ENCODE measurements at regions not wholly inside any gene's neighbourhood (a gene's known extent, or its start where the extent isn't known, plus 50 kb on each side); places are given as distances from the start of the nearest gene placed in this dataset.
"Not testable (repeated sequence)": the region's sequence is repeated elsewhere in the genome, so short reads cannot be mapped to it uniquely, and the experiment has no call there.

GRCh38 chr2:191499874-191500565 is 177.9 kb upstream of the NABP1 start:
- Mint-ChIP-seq H3K4me3 (no peak overlapping the region), H3K9me3 (no peaks in the 10 kb centered on the region), H3K4me1 (peaks cover 26% of the 10 kb centered on the region), H3K36me3 (ENCODE audit: low read depth) (no peaks in the 10 kb centered on the region), H3K27ac (peak overlapping the region in 2 of 3 experiments; percentile 28 to 76), H3K27me3 (ENCODE audit: low read depth) (no peaks in the 10 kb centered on the region)
- TF ChIP-seq, protein P1, sequence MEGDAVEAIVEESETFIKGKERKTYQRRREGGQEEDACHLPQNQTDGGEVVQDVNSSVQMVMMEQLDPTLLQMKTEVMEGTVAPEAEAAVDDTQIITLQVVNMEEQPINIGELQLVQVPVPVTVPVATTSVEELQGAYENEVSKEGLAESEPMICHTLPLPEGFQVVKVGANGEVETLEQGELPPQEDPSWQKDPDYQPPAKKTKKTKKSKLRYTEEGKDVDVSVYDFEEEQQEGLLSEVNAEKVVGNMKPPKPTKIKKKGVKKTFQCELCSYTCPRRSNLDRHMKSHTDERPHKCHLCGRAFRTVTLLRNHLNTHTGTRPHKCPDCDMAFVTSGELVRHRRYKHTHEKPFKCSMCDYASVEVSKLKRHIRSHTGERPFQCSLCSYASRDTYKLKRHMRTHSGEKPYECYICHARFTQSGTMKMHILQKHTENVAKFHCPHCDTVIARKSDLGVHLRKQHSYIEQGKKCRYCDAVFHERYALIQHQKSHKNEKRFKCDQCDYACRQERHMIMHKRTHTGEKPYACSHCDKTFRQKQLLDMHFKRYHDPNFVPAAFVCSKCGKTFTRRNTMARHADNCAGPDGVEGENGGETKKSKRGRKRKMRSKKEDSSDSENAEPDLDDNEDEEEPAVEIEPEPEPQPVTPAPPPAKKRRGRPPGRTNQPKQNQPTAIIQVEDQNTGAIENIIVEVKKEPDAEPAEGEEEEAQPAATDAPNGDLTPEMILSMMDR (IDR thresholded peaks at IDR 0.05; ENCODE audit: unreplicated experiment in 3 of 3), result no peak

DNA sequence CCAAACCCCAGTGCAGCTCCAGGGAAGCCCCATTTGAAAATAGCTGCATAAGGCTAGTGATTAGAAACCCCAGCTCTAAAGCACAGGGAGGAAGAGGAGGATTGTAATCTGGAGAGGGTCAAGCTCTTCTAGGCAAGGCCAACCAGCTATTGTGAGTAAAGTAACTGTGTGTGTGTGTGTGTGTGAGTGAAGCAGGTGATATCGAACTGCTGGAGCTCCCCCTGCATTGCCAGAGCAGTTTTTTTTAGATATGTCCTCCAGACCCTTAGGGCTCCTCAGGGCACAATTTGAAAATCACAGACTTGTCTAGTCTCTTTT is 177.4 kb upstream of the NABP1 start:
- no peaks in the 10 kb centered on the region for H3K9me3 Mint-ChIP-seq
- H3K27me3 Mint-ChIP-seq (ENCODE audit: low read depth), result no peaks in the 10 kb centered on the region
- H3K27ac Mint-ChIP-seq, result peak overlapping the region in 2 of 3 experiments; percentile 28 to 76
- H3K36me3 Mint-ChIP-seq (ENCODE audit: low read depth), result no peaks in the 10 kb centered on the region
- no peak overlapping the region for H3K4me3 Mint-ChIP-seq
- TF ChIP-seq, protein P1 (IDR thresholded peaks at IDR 0.05; ENCODE audit: unreplicated experiment in 3 of 3), result no peak
- peaks cover 26% of the 10 kb centered on the region for H3K4me1 Mint-ChIP-seq

- Mint-ChIP-seq H3K9me3 (no peaks in the 10 kb centered on the region), H3K27me3 (ENCODE audit: low read depth) (no peaks in the 10 kb centered on the region), H3K4me3 (no peak overlapping the region), H3K27ac (peak overlapping the region; percentile 26 to 76 (median 64)), H3K36me3 (ENCODE audit: low read depth) (no peaks in the 10 kb centered on the region), H3K4me1 (peaks cover 26% of the 10 kb centered on the region)
- TF ChIP-seq, protein P1 (IDR thresholded peaks at IDR 0.05; ENCODE audit: unreplicated experiment in 3 of 3), result no peak
Observed at GRCh38 chr2:191500884-191501560, 176.9 kb upstream of the NABP1 start.

- Mint-ChIP-seq H3K4me3 (peak overlapping the region in 1 of 3 experiments; percentile 31), H3K27me3 (ENCODE audit: low read depth) (no peaks in the 10 kb centered on the region), H3K9me3 (no peaks in the 10 kb centered on the region), H3K4me1 (peaks cover 26% of the 10 kb centered on the region), H3K27ac (peak overlapping the region; percentile 26 to 76 (median 64)), H3K36me3 (ENCODE audit: low read depth) (no peaks in the 10 kb centered on the region)
- TF ChIP-seq, protein P1 (IDR thresholded peaks at IDR 0.05; ENCODE audit: unreplicated experiment in 3 of 3), result peak; percentile 63 to 72 (median 71)
Observed at GRCh38 chr2:191501561-191502168, 176.3 kb upstream of the NABP1 start.

DNA sequence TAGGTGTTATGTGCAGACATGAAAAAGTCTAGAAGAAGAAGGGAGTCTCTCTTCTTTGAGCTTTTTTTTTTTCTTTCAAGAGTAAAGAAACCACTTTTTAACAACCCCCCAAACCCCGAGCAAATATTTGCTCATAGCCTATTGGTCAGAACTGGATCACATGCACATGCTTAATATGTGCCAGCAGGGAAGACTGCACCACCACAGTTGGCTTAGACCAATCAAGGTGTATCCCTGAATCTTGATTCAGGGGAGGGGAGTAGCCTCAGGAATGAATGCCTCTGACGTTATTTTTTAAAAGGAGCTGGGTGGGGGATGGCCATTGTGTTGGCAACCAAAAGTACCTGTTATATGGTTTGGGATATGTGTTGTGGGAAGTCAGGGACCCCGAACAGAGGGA is 171.4 kb upstream of the NABP1 start:
- Mint-ChIP-seq H3K4me1 (peaks cover 2% of the 10 kb centered on the region), H3K36me3 (ENCODE audit: low read depth) (no peaks in the 10 kb centered on the region)

GRCh38 chr2:191507252-191507853 is 170.6 kb upstream of the NABP1 start:
- H3K4me1 Mint-ChIP-seq; H3K36me3 Mint-ChIP-seq (ENCODE audit: low read depth); H3K27ac Mint-ChIP-seq; H3K4me3 Mint-ChIP-seq; H3K27me3 Mint-ChIP-seq (ENCODE audit: low read depth); H3K9me3 Mint-ChIP-seq: not testable (repeated sequence)

More for the DNA sequence above, 171.4 kb upstream of the NABP1 start:
- Mint-ChIP-seq H3K4me3 (no peak overlapping the region), H3K9me3 (peaks cover 4% of the 10 kb centered on the region), H3K27me3 (ENCODE audit: low read depth) (no peaks in the 10 kb centered on the region), H3K27ac (no peak overlapping the region)
- TF ChIP-seq, protein P1 (IDR thresholded peaks at IDR 0.05; ENCODE audit: unreplicated experiment in 3 of 3), result no peak

Data from nephron (organoid).